OCI-LY3 (cell line): ENCODE measurements at regions not wholly inside any gene's neighbourhood (a gene's known extent, or its start where the extent isn't known, plus 50 kb on each side); places are given as distances from the start of the nearest gene placed in this dataset.

Experiments
- EZH2phosphoT487 ChIP-seq: fragments of 200-600 bp; shearing (Covaris generic); IDR thresholded peaks from 2 replicates; pipeline ENCODE4 v1.6.1; 2018; ENCODE audit warnings: antibody characterized with exemption, mixed run types, low read depth
- TF ChIP-seq, protein P1 (sequence below): fragments of 200-600, 300-600 bp; sonication (generic); IDR thresholded peaks from 2 replicates; pipeline ENCODE4 v1.5.1; 2014; ENCODE audit warnings: antibody characterized with exemption, low read length, low read depth

DNA sequence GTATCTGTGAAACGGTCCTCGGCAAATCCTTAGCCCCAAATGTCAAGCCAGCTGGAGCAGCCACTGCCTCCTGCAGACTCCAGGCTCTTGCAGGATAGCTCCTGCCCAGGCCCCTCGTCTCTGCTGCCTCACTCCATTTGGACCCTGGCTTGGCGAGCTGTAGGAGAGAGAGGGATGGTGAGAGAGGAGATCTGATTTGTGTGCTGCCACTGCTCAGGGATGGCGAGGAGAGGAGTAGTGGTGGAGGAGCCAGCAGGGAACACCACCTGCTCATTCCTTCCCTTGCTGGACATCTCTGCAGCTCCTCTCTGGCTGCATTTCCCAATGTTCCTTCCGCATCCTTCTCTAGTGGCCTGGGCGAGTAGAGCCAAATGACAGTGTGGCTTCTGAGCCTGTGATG lies 109.1 kb upstream of the NCK2 start:
- TF ChIP-seq, protein P1, sequence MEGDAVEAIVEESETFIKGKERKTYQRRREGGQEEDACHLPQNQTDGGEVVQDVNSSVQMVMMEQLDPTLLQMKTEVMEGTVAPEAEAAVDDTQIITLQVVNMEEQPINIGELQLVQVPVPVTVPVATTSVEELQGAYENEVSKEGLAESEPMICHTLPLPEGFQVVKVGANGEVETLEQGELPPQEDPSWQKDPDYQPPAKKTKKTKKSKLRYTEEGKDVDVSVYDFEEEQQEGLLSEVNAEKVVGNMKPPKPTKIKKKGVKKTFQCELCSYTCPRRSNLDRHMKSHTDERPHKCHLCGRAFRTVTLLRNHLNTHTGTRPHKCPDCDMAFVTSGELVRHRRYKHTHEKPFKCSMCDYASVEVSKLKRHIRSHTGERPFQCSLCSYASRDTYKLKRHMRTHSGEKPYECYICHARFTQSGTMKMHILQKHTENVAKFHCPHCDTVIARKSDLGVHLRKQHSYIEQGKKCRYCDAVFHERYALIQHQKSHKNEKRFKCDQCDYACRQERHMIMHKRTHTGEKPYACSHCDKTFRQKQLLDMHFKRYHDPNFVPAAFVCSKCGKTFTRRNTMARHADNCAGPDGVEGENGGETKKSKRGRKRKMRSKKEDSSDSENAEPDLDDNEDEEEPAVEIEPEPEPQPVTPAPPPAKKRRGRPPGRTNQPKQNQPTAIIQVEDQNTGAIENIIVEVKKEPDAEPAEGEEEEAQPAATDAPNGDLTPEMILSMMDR: no peak
- TF ChIP-seq EZH2phosphoT487: no peak
